GM12892 (cell line): ENCODE measurements at regions not wholly inside any gene's neighbourhood (a gene's known extent, or its start where the extent isn't known, plus 50 kb on each side); places are given as distances from the start of the nearest gene placed in this dataset.

Source experiments
- POLR2A ChIP-seq: IDR thresholded peaks from 2 replicates; pipeline ENCODE4 v1.6.1; 2011; ENCODE audit warnings: low read depth, low read length, control low read depth
- POLR2AphosphoS5 ChIP-seq: IDR thresholded peaks from 2 replicates; pipeline ENCODE4 v1.6.1; 2011; ENCODE audit warnings: low read depth, low read length, control low read depth
- TAF1 ChIP-seq: IDR thresholded peaks from 2 replicates; pipeline ENCODE4 v1.6.1; 2011; ENCODE audit warnings: low read depth, mild to moderate bottlenecking, control low read depth, low read length, borderline replicate concordance

GRCh38 chr5:10167806-10168205 is 81.9 kb downstream of the ATPSCKMT start:
- TF ChIP-seq POLR2A (no peak), POLR2AphosphoS5 (no peak), TAF1 (no peak)
